ENCODE measurements at regions not wholly inside any gene's neighbourhood (a gene's known extent, or its start where the extent isn't known, plus 50 kb on each side); places are given as distances from the start of the nearest gene placed in this dataset.

- TF ChIP-seq ZFX (IDR thresholded peaks at IDR 0.05) (no peak), CTCF (conservative IDR thresholded peaks at IDR 0.05) (no peak; the same call in 1 of the 2 replicates)
- H3K27ac ChIP-seq: no peak overlapping the region
These were observed 73.9 kb downstream of the CASP3 start for GRCh38 chr4:184575306-184575705.

GRCh38 chr4:184574861-184575260, 74.4 kb downstream of the CASP3 start:
- TF ChIP-seq CTCF (conservative IDR thresholded peaks at IDR 0.05) (no peak), ZFX (IDR thresholded peaks at IDR 0.05) (no peak)
- no peak overlapping the region for H3K27ac ChIP-seq

GRCh38 chr4:184573701-184574100, 75.5 kb downstream of the CASP3 start:
- TF ChIP-seq ZFX (IDR thresholded peaks at IDR 0.05) (no peak), CTCF (conservative IDR thresholded peaks at IDR 0.05) (no peak)
- H3K27ac ChIP-seq: no peak overlapping the region

- no peak for TF ChIP-seq ZFX (IDR thresholded peaks at IDR 0.05)
- no peak for TF ChIP-seq CTCF (conservative IDR thresholded peaks at IDR 0.05)
- H3K27ac ChIP-seq: no peak overlapping the region
These were observed 80.5 kb downstream of the CASP3 start for GRCh38 chr4:184568770-184569169.

GRCh38 chr4:184563621-184564020, 85.6 kb downstream of the CASP3 start:
- no peak overlapping the region for H3K27ac ChIP-seq
- no peak for TF ChIP-seq ZFX (IDR thresholded peaks at IDR 0.05)
- no peak for TF ChIP-seq CTCF (conservative IDR thresholded peaks at IDR 0.05)

GRCh38 chr4:184558996-184559395, 84.6 kb upstream of the IRF2 start:
- H3K27ac ChIP-seq: no peak overlapping the region
- no peak for TF ChIP-seq ZFX (IDR thresholded peaks at IDR 0.05)
- no peak for TF ChIP-seq CTCF (conservative IDR thresholded peaks at IDR 0.05)

GRCh38 chr4:184553891-184554290, 79.5 kb upstream of the IRF2 start:
- no peak overlapping the region for H3K27ac ChIP-seq
- TF ChIP-seq CTCF (conservative IDR thresholded peaks at IDR 0.05): no peak
- no peak for TF ChIP-seq ZFX (IDR thresholded peaks at IDR 0.05)
